PC-3 (cell line): ENCODE measurements at regions not wholly inside any gene's neighbourhood (a gene's known extent, or its start where the extent isn't known, plus 50 kb on each side); places are given as distances from the start of the nearest gene placed in this dataset.
"Not testable (repeated sequence)": the region's sequence is repeated elsewhere in the genome, so short reads cannot be mapped to it uniquely, and the experiment has no call there.

ENCODE experiments used
- ATAC-seq: fragments of 200-7000 bp; cut with Tn5 transposase; 2 replicates; pipeline ENCODE4 v1.9.1; 2020; ENCODE audit warnings: mild to moderate bottlenecking, moderate library complexity
- BruUV-seq: library from RNA; stranded (reverse); fragments of 400-500 nt; replicated peaks from 2 replicates; lab custom pipeline; 2021; lab: Mats Ljungman, UMichigan
- CTCF ChIA-PET: fragments of 300-600 bp; sonication (Branson Sonifier 250); formaldehyde crosslinking; loops from one replicate; lab custom pipeline; 2022; ENCODE audit warnings: antibody characterized with exemption; lab: Charles Lee
- POLR2A ChIA-PET: fragments of 300-600 bp; sonication (Branson Sonifier 250); formaldehyde crosslinking; loops from one replicate; lab custom pipeline; 2022; ENCODE audit warnings: antibody characterized with exemption; ENCODE audit not compliant: unreplicated experiment; lab: Charles Lee
- DNase-seq: peaks from one replicate; pipeline ENCODE4 v3.0.0-alpha.2; 2015
- H2AFZ ChIP-seq: fragments of 300-600 bp; sonication (generic); 2 replicates; pipeline ENCODE4 v1.6.0; 2016; ENCODE audit warnings: antibody characterized with exemption, low read length
- H3F3A ChIP-seq: fragments of 300-600 bp; sonication (generic); one replicate; pipeline ENCODE4 v1.6.0; 2017; ENCODE audit warnings: antibody characterized with exemption, low read length, control low read depth, mild to moderate bottlenecking; ENCODE audit not compliant: unreplicated experiment
- H3K27ac ChIP-seq: fragments of 300-600 bp; sonication (generic); 2 replicates; pipeline ENCODE4 v1.5.1; 2016; ENCODE audit warnings: mild to moderate bottlenecking, low read length
- H3K27me3 ChIP-seq: fragments of 300-600 bp; sonication (generic); 2 replicates; pipeline ENCODE4 v1.6.1; 2016; ENCODE audit warnings: low read length, mixed read lengths
- H3K36me3 ChIP-seq: fragments of 300-600 bp; sonication (generic); 2 replicates; pipeline ENCODE4 v1.6.1; 2016; ENCODE audit warnings: low read depth, mixed run types, low read length, mixed read lengths
- H3K4me1 ChIP-seq: fragments of 300-600 bp; sonication (generic); 2 replicates; pipeline ENCODE4 v1.5.1; 2016; ENCODE audit warnings: low read length; ENCODE audit not compliant: insufficient read depth
- H3K4me2 ChIP-seq: fragments of 300-600 bp; sonication (generic); 2 replicates; pipeline ENCODE4 v1.6.0; 2016; ENCODE audit warnings: low read length
- H3K4me3 ChIP-seq: fragments of 300-600 bp; sonication (generic); 2 replicates; pipeline ENCODE4 v1.5.1; 2016; ENCODE audit warnings: mild to moderate bottlenecking, low read length, mixed read lengths
- H3K79me2 ChIP-seq: fragments of 300-600 bp; sonication (generic); 2 replicates; pipeline ENCODE4 v1.6.1; 2017; ENCODE audit warnings: low read length, mixed read lengths
- H3K9ac ChIP-seq: fragments of 300-600 bp; sonication (generic); 2 replicates; pipeline ENCODE4 v1.6.0; 2016; ENCODE audit warnings: mild to moderate bottlenecking, low read length
- H3K9me2 ChIP-seq: fragments of 300-600 bp; sonication (generic); replicated peaks from 2 replicates; pipeline ENCODE4 v1.6.1; 2016; ENCODE audit warnings: mixed run types, low read length, mixed read lengths
- H3K9me3 ChIP-seq: fragments of 300-600 bp; sonication (generic); 2 replicates; pipeline ENCODE4 v1.6.1; 2016; ENCODE audit warnings: low read length, mixed read lengths
- H4K20me1 ChIP-seq: fragments of 300-600 bp; sonication (generic); 2 replicates; pipeline ENCODE4 v1.6.1; 2016; ENCODE audit warnings: low read length, mixed read lengths
- CTCF ChIP-seq: fragments of 300-600 bp; sonication (generic); conservative IDR thresholded peaks from 2 replicates; pipeline ENCODE4 v1.5.1; 2017; ENCODE audit warnings: antibody characterized with exemption, low read depth, mild to moderate bottlenecking, low read length
- EZH2 ChIP-seq: fragments of 300-600 bp; sonication (generic); IDR thresholded peaks from one replicate; pipeline ENCODE4 v1.6.1; 2017; ENCODE audit warnings: antibody characterized with exemption, mild to moderate bottlenecking, low read length; ENCODE audit not compliant: unreplicated experiment
- EZH2phosphoT487 ChIP-seq: fragments of 300-600 bp; sonication (generic); IDR thresholded peaks from 2 replicates; pipeline ENCODE4 v1.6.1; 2018; ENCODE audit warnings: mild to moderate bottlenecking, antibody characterized with exemption, low read length, borderline replicate concordance
- intact Hi-C: fragments of 100-400 bp; cut with micrococcal nuclease; formaldehyde crosslinking; loops from 2 replicates; pipeline ENCODE4 v1.9.0; 2023

- H3K27me3 ChIP-seq, H3K9me3 ChIP-seq, H3K79me2 ChIP-seq, H3K27ac ChIP-seq, DNase-seq, H2AFZ ChIP-seq, H3K4me3 ChIP-seq, ATAC-seq, H3K9ac ChIP-seq, H3K9me2 ChIP-seq, CTCF ChIA-PET, H3F3A ChIP-seq, intact Hi-C loops, POLR2A ChIA-PET, BruUV-seq, H4K20me1 ChIP-seq, H3K36me3 ChIP-seq, H3K4me2 ChIP-seq: not testable (repeated sequence)
- H3K4me1 ChIP-seq = peaks cover 12% of the 10 kb centered on the region
Measured at GRCh38 chr16:29159603-29160002, 174.8 kb downstream of the LAT start.

GRCh38 chr16:29158785-29159184 lies 173.9 kb downstream of the LAT start:
- H3K27ac ChIP-seq = no peak overlapping the region
- H3K9me2 ChIP-seq = no peaks in the 10 kb centered on the region
- H4K20me1 ChIP-seq = no peaks in the 10 kb centered on the region
- TF ChIP-seq EZH2 = no peak
- TF ChIP-seq CTCF = no peak
- TF ChIP-seq EZH2phosphoT487 = no peak
- no peaks in the 10 kb centered on the region for H3K79me2 ChIP-seq
- no peaks in the 10 kb centered on the region for H3K9me3 ChIP-seq
- H3K36me3 ChIP-seq = no peaks in the 10 kb centered on the region
- ATAC-seq (no peak), DNase-seq (no peak)
- H2AFZ ChIP-seq = no peak overlapping the region
- no TSS peak for BruUV-seq
- H3K4me1 ChIP-seq = peaks cover 12% of the 10 kb centered on the region
- intact Hi-C loops = no loop called here
- no peak overlapping the region for H3K4me3 ChIP-seq
- H3F3A ChIP-seq = no peaks in the 10 kb centered on the region
- no peaks in the 10 kb centered on the region for H3K27me3 ChIP-seq
- ChIA-PET POLR2A (no interaction called here), CTCF (no interaction called here)
- no peak overlapping the region for H3K9ac ChIP-seq
- H3K4me2 ChIP-seq = no peak overlapping the region

- H3K4me2 ChIP-seq, POLR2A ChIA-PET, H3K9me3 ChIP-seq, BruUV-seq, H3K27ac ChIP-seq, H4K20me1 ChIP-seq, H3K9ac ChIP-seq, CTCF ChIA-PET, H2AFZ ChIP-seq, intact Hi-C loops, DNase-seq, H3K79me2 ChIP-seq, ATAC-seq, H3K36me3 ChIP-seq, H3K9me2 ChIP-seq, H3K27me3 ChIP-seq, H3F3A ChIP-seq, H3K4me3 ChIP-seq: not testable (repeated sequence)
- H3K4me1 ChIP-seq = peaks cover 12% of the 10 kb centered on the region
Measured at GRCh38 chr16:29158031-29158784, 173.4 kb downstream of the LAT start.

GRCh38 chr16:29157051-29157923 lies 172.4 kb downstream of the LAT start:
- H3K79me2 ChIP-seq, H2AFZ ChIP-seq, H3K9me3 ChIP-seq, intact Hi-C loops, POLR2A ChIA-PET, H3K36me3 ChIP-seq, H4K20me1 ChIP-seq, H3K9me2 ChIP-seq, H3K27me3 ChIP-seq, H3F3A ChIP-seq, CTCF ChIA-PET: not testable (repeated sequence)
- Histone ChIP-seq H3K4me1 (peaks cover 12% of the 10 kb centered on the region), H3K4me2 (peak overlapping the region; percentile 61), H3K4me3 (peak overlapping the region; percentile 20; the same call in 1 of the 2 replicates), H3K27ac (peak overlapping the region; percentile 73), H3K9ac (peak overlapping the region; percentile 32)
- BruUV-seq = TSS peak; percentile 81
- peak; percentile 85 for DNase-seq
- ATAC-seq = peak; percentile 92
